Bronchial epithelial cell (primary cell): ENCODE measurements at regions not wholly inside any gene's neighbourhood (a gene's known extent, or its start where the extent isn't known, plus 50 kb on each side); places are given as distances from the start of the nearest gene placed in this dataset.

Experiments
- DNase-seq: peaks from one replicate; pipeline ENCODE4 v3.0.0-alpha.2; 2010; ENCODE audit warnings: low read depth
- FAIRE-seq: peaks from 2 replicates; lab custom pipeline; 2011; peaks lifted over from hg19 to GRCh38; lab: Jason Lieb, UNC
- H3K27me3 ChIP-seq: 2 replicates; pipeline ENCODE4 v1.5.1; 2011; ENCODE audit warnings: low read length; ENCODE audit not compliant: control insufficient read depth, insufficient read depth
- H3K36me3 ChIP-seq: 2 replicates; pipeline ENCODE4 v1.5.1; 2011; ENCODE audit warnings: low read length; ENCODE audit not compliant: control insufficient read depth, insufficient read depth
- H3K4me3 ChIP-seq: 2 replicates; pipeline ENCODE4 v1.5.1; 2011; ENCODE audit warnings: mild to moderate bottlenecking, low read depth, low read length, control low read depth
- CTCF ChIP-seq: IDR thresholded peaks from 2 replicates; pipeline ENCODE4 v1.5.1; 2011; ENCODE audit warnings: mild to moderate bottlenecking, moderate library complexity, low read length, control low read depth, inconsistent platforms; ENCODE audit not compliant: insufficient read depth, severe bottlenecking

- FAIRE-seq (no peak), DNase-seq (no peak)
- no peak for TF ChIP-seq CTCF
- Histone ChIP-seq H3K36me3 (no peaks in the 10 kb centered on the region), H3K4me3 (no peak overlapping the region), H3K27me3 (no peaks in the 10 kb centered on the region)
These were observed 81.4 kb upstream of the RPS6KA3 start for GRCh38 chrX:20348139-20348538.

- Histone ChIP-seq H3K27me3 (no peaks in the 10 kb centered on the region), H3K36me3 (no peaks in the 10 kb centered on the region), H3K4me3 (no peak overlapping the region)
- TF ChIP-seq CTCF = no peak
- DNase-seq = no peak
- no peak for FAIRE-seq
These were observed 80.8 kb upstream of the RPS6KA3 start for GRCh38 chrX:20347481-20347880.

- TF ChIP-seq CTCF = no peak
- FAIRE-seq (no peak), DNase-seq (no peak)
- no peaks in the 10 kb centered on the region for H3K27me3 ChIP-seq
- no peak overlapping the region for H3K4me3 ChIP-seq
- H3K36me3 ChIP-seq = no peaks in the 10 kb centered on the region
These were observed 67.0 kb upstream of the RPS6KA3 start for GRCh38 chrX:20333672-20334071.

GRCh38 chrX:20330545-20330944 is 63.8 kb upstream of the RPS6KA3 start:
- FAIRE-seq = no peak
- Histone ChIP-seq H3K36me3 (no peaks in the 10 kb centered on the region), H3K4me3 (no peak overlapping the region), H3K27me3 (no peaks in the 10 kb centered on the region)
- TF ChIP-seq CTCF = no peak
- DNase-seq = no peak

GRCh38 chrX:20329435-20329834 is 62.7 kb upstream of the RPS6KA3 start:
- TF ChIP-seq CTCF = no peak
- no peak for FAIRE-seq

GRCh38 chrX:20325786-20326388 is 59.2 kb upstream of the RPS6KA3 start:
- FAIRE-seq = no peak

More at GRCh38 chrX:20329435-20329834, 62.7 kb upstream of the RPS6KA3 start:
- Histone ChIP-seq H3K4me3 (no peak overlapping the region), H3K27me3 (no peaks in the 10 kb centered on the region), H3K36me3 (no peaks in the 10 kb centered on the region)
- no peak for DNase-seq

More at GRCh38 chrX:20325786-20326388, 59.2 kb upstream of the RPS6KA3 start:
- no peak for TF ChIP-seq CTCF
- Histone ChIP-seq H3K4me3 (no peak overlapping the region), H3K27me3 (no peaks in the 10 kb centered on the region), H3K36me3 (no peaks in the 10 kb centered on the region)
- DNase-seq = no peak
